ENCODE measurements at regions not wholly inside any gene's neighbourhood (a gene's known extent, or its start where the extent isn't known, plus 50 kb on each side); places are given as distances from the start of the nearest gene placed in this dataset.

GRCh38 chr4:170652571-170652970 is 562.8 kb upstream of the AADAT start:
- TF ChIP-seq POLR2AphosphoS5 (IDR thresholded peaks at IDR 0.05; ENCODE audit: low read depth) (no peak), CREB1 (CRISPR knock-in tag; IDR thresholded peaks at IDR 0.05; ENCODE audit: low read depth) (no peak), CTCF (conservative IDR thresholded peaks at IDR 0.05; ENCODE audit: low read depth in 2 of 2) (no peak), NANOG (IDR thresholded peaks at IDR 0.05; ENCODE audit: borderline replicate concordance) (no peak), EZH2 (IDR thresholded peaks at IDR 0.05; ENCODE audit: low read depth, unreplicated experiment) (no peak), EZH2phosphoT487 (IDR thresholded peaks at IDR 0.05; ENCODE audit: unreplicated experiment) (no peak), JUNB (IDR thresholded peaks at IDR 0.05; ENCODE audit: unreplicated experiment) (no peak), ZNF462 (CRISPR knock-in tag; IDR thresholded peaks at IDR 0.05) (no peak), ZNF114 (CRISPR knock-in tag; IDR thresholded peaks at IDR 0.05) (no peak)
- TF ChIP-seq, protein P1, sequence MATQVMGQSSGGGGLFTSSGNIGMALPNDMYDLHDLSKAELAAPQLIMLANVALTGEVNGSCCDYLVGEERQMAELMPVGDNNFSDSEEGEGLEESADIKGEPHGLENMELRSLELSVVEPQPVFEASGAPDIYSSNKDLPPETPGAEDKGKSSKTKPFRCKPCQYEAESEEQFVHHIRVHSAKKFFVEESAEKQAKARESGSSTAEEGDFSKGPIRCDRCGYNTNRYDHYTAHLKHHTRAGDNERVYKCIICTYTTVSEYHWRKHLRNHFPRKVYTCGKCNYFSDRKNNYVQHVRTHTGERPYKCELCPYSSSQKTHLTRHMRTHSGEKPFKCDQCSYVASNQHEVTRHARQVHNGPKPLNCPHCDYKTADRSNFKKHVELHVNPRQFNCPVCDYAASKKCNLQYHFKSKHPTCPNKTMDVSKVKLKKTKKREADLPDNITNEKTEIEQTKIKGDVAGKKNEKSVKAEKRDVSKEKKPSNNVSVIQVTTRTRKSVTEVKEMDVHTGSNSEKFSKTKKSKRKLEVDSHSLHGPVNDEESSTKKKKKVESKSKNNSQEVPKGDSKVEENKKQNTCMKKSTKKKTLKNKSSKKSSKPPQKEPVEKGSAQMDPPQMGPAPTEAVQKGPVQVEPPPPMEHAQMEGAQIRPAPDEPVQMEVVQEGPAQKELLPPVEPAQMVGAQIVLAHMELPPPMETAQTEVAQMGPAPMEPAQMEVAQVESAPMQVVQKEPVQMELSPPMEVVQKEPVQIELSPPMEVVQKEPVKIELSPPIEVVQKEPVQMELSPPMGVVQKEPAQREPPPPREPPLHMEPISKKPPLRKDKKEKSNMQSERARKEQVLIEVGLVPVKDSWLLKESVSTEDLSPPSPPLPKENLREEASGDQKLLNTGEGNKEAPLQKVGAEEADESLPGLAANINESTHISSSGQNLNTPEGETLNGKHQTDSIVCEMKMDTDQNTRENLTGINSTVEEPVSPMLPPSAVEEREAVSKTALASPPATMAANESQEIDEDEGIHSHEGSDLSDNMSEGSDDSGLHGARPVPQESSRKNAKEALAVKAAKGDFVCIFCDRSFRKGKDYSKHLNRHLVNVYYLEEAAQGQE (IDR thresholded peaks at IDR 0.05; ENCODE audit: unreplicated experiment) = no peak

Measured in GM23338 (cell line).